Ovary (tissue), 1 donor: ENCODE measurements at regions not wholly inside any gene's neighbourhood (a gene's known extent, or its start where the extent isn't known, plus 50 kb on each side); places are given as distances from the start of the nearest gene placed in this dataset.

ENCODE experiments used
- EP300 ChIP-seq: sonication (generic); formaldehyde crosslinking; IDR thresholded peaks from one replicate; pipeline ENCODE4 v1.6.1; 2017; ENCODE audit warnings: antibody characterized with exemption
- POLR2A ChIP-seq: fragments of 450-650 bp; IDR thresholded peaks from one replicate; pipeline ENCODE4 v1.6.1; 2017; ENCODE audit warnings: antibody characterized with exemption, mild to moderate bottlenecking, moderate library complexity

- TF ChIP-seq POLR2A (no peak), EP300 (no peak)
Measured at GRCh38 chr11:15863411-15863810, 492.9 kb downstream of the SOX6 start.
